ENCODE measurements at regions not wholly inside any gene's neighbourhood (a gene's known extent, or its start where the extent isn't known, plus 50 kb on each side); places are given as distances from the start of the nearest gene placed in this dataset.
"Not testable (repeated sequence)": the region's sequence is repeated elsewhere in the genome, so short reads cannot be mapped to it uniquely, and the experiment has no call there.

- ATAC-seq: no peak
These were observed 109.2 kb downstream of the BASP1 start for GRCh38 chr5:17326600-17327037.

GRCh38 chr5:17327048-17327625 is 109.7 kb downstream of the BASP1 start:
- ATAC-seq: no peak

GRCh38 chr5:17329571-17329970 is 112.1 kb downstream of the BASP1 start:
- ATAC-seq: no peak

- ATAC-seq: no peak
These were observed 113.0 kb downstream of the BASP1 start for GRCh38 chr5:17330386-17330785.

GRCh38 chr5:17331651-17332050 is 114.2 kb downstream of the BASP1 start:
- ATAC-seq: no peak

- no peak for ATAC-seq
These were observed 116.3 kb downstream of the BASP1 start for GRCh38 chr5:17333755-17334154.

- ATAC-seq: no peak
These were observed 118.6 kb downstream of the BASP1 start for GRCh38 chr5:17336054-17336453.

- ATAC-seq: not testable (repeated sequence)
These were observed 119.3 kb downstream of the BASP1 start for GRCh38 chr5:17336723-17337122.

GRCh38 chr5:17339841-17340240 is 122.4 kb downstream of the BASP1 start:
- no peak for ATAC-seq

GRCh38 chr5:17340379-17340778 is 122.9 kb downstream of the BASP1 start:
- no peak for ATAC-seq

GRCh38 chr5:17340819-17341218 is 123.4 kb downstream of the BASP1 start:
- ATAC-seq: no peak

GRCh38 chr5:17343675-17344074 is 126.2 kb downstream of the BASP1 start:
- peak in 1 of 2 donors; percentile 36 for ATAC-seq

GRCh38 chr5:17346811-17347210 is 129.4 kb downstream of the BASP1 start:
- ATAC-seq: no peak

GRCh38 chr5:17352223-17352622 is 134.8 kb downstream of the BASP1 start:
- no peak for ATAC-seq

- ATAC-seq: no peak
These were observed 136.8 kb downstream of the BASP1 start for GRCh38 chr5:17354265-17354664.

GRCh38 chr5:17355586-17356346 is 138.3 kb downstream of the BASP1 start:
- ATAC-seq: no peak

GRCh38 chr5:17356551-17356950 is 139.1 kb downstream of the BASP1 start:
- no peak for ATAC-seq

- no peak for ATAC-seq
These were observed 140.1 kb downstream of the BASP1 start for GRCh38 chr5:17357504-17357903.

GRCh38 chr5:17358031-17358430 is 140.0 kb upstream of the TAF11L2 start:
- no peak for ATAC-seq

GRCh38 chr5:17359451-17360011 is 138.5 kb upstream of the TAF11L2 start:
- no peak for ATAC-seq

- no peak for ATAC-seq
These were observed 137.2 kb upstream of the TAF11L2 start for GRCh38 chr5:17360879-17361278.

GRCh38 chr5:17361331-17361730 is 136.7 kb upstream of the TAF11L2 start:
- no peak for ATAC-seq

GRCh38 chr5:17364987-17365810 is 132.8 kb upstream of the TAF11L2 start:
- ATAC-seq: no peak

Data from activated CD4-positive, CD25-positive, alpha-beta regulatory T cell treated with anti-CD3 and anti-CD28 coated beads, Interleukin-2, amount 50 U/mL, for 24 hours (primary cell).